GM11168 (cell line): ENCODE measurements at regions not wholly inside any gene's neighbourhood (a gene's known extent, or its start where the extent isn't known, plus 50 kb on each side); places are given as distances from the start of the nearest gene placed in this dataset.

Experiments
- in situ Hi-C: fragments of 300-500 bp; cut with MboI; formaldehyde crosslinking; loops from one replicate; pipeline ENCODE4 v1.12.0; 2022; ENCODE audit warnings: low sequenced_read_pairs; ENCODE audit not compliant: unreplicated experiment

DNA sequence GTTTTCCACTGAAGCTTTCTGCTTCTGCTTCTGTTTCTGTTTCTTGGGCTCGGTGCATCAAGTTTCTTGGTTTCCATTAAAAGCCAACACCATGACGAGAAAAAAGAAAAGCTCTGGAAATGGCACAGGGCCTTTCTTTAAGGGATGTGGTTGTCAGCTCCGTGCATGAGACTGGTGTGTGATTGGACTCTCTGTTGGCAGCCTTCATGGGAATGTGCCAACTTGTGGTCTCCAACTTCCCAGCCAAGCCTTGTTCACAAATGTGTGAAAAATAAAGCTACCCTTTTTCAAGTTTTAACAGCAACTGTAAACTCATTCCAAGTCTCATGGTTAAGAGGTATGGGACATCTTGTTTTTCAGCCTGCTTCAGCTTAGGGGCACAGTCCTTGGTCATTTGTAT, 68.7 kb upstream of the CST7 start:
- in situ Hi-C loops = no loop called here

DNA sequence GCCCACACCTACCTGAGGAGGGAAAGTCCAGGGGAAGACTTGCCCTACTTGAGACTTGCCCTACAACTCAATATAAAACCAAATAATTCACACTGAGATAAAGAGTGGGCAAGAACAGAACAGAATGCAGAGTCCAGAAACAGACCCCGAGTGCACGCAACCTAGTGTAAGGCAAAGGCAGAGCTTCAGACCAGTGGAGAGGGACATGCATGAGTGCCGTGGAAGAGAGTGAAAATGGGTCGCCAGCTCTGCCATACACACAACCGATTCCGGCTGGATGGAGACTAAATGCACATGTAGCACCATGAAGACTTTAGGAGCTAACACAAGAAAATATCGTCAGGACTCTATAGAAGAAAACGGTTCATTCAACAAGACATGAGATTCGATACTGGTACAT, 58.8 kb upstream of the CST7 start:
- in situ Hi-C loops = no loop called here

DNA sequence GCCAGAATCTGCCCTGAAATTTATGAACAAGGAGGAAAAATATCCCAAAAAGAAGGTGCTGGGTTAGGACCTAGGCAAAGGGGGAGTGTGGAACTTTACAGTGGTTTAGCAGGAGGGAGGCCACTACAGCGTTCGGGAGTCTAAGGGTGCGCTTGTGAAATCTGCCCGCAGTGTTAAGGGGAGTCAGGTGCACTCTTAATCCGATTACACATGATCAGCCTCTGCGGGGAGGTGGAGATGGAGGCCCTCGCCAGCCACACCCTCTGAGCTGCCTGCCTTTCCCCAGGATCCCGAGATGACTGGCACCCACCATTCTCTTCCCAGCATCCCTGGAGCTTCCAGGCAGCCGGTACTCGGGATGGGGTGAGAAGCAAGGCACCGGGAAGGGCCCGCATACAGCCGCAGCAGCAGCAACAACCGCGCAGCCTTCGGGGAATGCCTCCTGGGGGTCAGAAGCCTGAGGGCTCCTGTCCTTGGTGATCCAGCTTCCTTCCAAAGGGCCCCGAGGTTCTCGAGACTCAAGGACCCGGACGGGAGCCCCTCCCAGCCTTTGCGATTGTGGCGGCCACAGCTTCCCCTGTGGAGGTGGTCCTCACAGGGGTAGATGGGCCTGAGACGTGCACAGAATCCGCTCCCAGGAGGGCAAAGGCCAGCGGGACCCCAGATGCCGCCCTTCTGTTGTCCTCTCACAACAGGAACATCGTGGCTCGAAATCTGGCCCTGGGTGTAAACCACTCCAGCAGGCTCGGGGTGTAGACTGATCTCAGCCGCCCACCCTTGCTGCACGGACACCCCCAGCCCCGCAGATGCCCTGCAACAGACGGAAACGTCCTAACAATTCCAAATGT, 57.3 kb upstream of the CST7 start:
- in situ Hi-C loops = no loop called here

DNA sequence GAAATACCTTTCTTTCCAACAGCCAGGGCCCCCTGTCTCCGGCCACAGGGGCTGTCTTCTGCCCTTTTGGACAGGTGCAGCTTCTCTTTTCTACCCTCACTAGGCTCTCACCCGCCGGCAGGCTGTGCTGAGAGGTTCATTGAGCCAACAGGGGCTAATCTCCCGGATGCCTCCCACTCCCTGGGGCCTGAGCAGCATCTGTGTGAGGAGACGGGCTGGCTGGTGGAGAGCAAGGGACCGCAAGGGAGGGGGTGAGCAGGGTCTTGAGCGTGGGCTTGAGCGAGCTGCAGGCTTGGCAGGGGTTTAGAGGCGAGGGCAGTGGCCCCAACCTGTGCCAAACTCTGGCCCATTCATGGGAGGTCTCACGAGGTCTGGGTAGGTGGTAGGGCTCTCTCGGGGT, 56.5 kb upstream of the CST7 start:
- in situ Hi-C loops = no loop called here

DNA sequence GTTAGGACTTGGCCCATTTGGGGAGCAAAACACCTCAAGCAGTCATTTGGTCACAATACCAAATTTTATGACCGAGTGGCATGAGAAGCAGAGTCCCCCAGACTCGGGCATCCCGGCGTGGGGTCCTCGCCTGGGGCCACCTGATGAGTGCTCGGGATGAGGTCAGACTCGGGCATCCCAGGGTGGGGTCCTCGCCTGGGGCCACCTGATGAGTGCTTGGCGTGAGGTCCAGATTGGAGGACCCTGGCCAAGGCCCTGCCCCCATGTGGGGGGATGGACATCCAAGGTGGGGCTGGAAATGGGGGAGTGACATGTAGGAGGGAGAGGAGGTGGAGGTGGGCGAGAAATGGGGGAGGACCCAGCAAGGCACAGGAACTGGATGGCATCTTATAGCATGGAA, 56.1 kb upstream of the CST7 start:
- in situ Hi-C loops = no loop called here

DNA sequence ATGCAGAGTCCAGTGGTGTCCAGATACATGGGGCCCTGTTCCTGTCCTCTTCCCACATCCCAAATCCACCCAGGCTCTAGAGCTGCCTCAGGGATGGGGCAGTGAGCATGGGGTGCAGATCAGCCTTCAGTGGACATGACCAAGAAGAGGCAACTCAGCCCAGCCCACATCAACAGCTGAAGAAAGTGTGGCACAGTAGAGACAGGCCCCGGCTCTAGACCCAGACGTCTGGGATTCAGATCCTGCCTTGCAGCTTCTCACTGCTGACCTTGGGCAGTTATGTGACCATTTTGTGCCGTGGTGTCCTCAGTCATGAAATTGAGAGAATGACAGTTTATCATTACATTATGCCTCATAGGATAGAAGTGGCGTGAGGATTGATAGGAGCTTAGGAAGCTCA, 54.6 kb upstream of the CST7 start:
- in situ Hi-C loops = no loop called here

DNA sequence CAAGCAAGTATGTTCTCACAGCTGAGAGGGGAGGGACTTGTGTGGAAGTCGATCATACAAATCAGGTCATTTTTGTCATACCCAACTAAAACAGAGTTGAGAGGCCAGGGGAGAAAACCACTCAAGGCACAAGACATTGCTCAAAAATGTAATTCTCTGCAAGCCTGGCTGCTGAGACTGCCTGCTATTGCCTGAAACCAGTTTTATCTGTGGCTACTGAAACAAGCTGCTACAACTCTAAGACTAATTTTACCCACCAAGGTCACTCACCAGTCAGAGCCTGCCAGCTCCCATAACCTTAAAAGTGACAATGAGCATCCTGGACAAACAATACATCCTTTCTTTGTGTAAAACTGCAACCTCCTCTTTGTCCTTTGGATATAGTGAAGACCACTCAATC, 54.1 kb upstream of the CST7 start:
- in situ Hi-C loops = no loop called here

DNA sequence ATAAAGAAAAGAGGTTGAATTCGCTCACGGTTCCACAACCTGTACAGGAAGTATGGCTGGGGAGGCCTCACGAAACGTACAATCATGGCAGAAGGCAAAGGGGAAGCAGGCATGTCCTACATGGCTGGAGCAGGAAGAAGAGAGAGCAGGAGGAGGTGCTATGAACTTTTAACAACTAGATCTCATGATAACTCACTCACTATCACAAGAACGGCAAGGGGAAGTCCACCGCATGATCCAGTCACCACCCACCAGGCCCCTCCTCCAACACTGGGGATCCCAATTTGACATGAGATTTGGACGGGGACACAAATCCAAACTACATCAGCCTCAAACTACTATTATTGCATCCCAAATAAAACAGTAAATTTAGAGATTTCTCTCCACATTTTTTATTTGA, 53.6 kb upstream of the CST7 start:
- in situ Hi-C loops = no loop called here

DNA sequence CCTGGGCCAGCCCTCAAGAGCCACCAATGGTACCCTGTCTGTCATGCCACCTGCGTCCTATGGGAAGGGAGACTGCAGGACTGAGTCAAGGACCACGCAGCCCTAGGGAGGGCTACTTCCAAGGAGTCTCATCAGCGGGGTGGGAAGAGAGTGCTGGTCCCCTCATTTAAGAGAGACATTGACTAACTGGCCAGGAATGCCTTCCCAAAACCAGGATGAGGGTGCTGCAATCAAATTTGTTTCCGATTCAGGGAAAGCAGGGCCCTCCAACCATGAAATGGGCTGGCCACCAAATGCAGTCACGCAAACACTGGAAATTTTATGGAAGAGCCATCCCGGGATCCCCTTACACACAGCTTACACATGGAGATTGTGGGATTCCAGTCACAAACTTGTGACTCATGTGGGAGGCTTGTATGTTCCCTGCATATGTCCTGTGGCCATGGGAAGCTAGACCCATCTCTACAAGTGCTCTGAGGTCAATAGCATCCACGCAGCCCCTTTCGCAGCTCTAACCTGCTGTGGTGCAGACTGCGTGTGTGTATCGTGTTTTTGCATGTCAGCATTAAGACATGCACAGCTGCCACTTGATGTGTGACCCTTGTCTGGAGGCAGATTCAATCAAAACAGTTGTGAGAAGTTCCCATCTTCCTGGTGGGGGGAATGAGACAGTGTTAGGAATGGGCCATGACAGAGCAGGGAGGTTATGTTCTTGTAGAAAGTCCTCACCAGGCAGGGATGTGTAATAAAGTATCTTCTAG, 53.0 kb upstream of the CST7 start:
- in situ Hi-C loops = no loop called here

DNA sequence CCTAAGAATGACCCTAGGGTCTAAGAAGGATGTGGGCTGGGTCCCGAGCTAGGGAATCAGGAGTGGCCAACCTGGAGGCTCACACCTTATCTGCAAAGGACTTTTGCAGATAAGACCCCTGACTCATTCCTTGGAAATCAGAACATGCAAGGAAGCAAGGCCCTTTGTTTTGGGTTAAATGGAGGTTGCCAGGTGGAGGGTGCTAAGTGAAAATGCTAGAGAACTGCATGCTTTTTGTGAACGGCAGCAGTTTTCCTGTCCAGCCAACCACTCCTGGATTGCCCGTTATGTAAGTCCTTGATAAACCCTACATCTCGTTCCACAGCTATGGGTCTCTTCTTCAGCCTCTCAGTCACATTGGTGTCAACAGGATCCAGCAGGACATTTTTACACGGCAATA, 52.1 kb upstream of the CST7 start:
- in situ Hi-C loops = no loop called here

DNA sequence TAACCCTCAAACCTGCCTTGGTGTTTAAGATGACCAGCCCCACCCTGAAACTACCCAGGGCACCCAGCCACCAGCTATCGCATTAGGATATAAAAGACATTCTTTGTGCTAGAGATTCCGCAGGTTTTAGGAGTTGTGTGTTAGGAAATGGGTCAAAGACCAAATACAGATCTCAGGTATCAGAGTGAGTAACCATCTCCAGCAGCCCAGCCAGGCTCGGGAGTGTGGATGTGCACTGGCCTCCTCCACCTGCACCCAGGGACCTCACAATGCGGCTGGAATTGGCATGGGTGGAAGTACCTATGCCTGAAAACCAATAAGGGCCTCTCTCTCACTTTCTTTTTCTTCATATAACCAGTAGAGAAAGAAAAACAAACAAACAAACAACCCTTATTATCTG, 51.1 kb upstream of the CST7 start:
- in situ Hi-C loops = no loop called here

DNA sequence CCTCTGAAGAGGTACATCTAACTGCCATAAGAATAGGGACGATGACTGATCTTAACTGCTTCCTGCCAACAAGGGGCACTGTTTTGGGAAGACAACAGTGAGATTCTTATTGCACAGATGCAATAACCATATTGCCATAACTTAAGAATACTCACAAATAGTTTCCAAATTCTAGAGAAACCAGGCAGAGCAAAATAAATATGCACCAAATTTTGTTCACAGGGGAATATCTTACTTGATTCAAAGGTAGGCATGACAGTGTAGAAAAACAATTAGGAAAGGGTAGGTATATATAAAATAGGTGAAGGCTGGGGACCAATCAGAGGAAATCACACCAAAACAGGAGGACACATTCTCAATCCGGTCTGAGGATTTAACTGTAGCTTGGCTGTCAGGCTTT, 49.9 kb upstream of the CST7 start:
- in situ Hi-C loops = no loop called here
